Caco-2 (cell line): ENCODE measurements at regions not wholly inside any gene's neighbourhood (a gene's known extent, or its start where the extent isn't known, plus 50 kb on each side); places are given as distances from the start of the nearest gene placed in this dataset.

ENCODE experiments used
- BruUV-seq: library from RNA; stranded (reverse); fragments of 400-500 nt; replicated peaks from 2 replicates; lab custom pipeline; 2021; lab: Mats Ljungman, UMichigan
- CTCF ChIA-PET: fragments of 300-600 bp; sonication (Branson Sonifier 250); formaldehyde crosslinking; loops from one replicate; lab custom pipeline; 2022; ENCODE audit warnings: antibody characterized with exemption; lab: Charles Lee
- POLR2A ChIA-PET: fragments of 300-600 bp; sonication (Branson Sonifier 250); formaldehyde crosslinking; loops from one replicate; lab custom pipeline; 2022; ENCODE audit warnings: antibody characterized with exemption; lab: Charles Lee
- DNase-seq, 2 experiments: peaks; one replicate each; pipeline versions ENCODE4 v3.0.0 to v3.0.0-alpha.2; 2020 to 2022
- H3K27me3 ChIP-seq: replicated peaks from 2 replicates; pipeline ENCODE4 v1.6.0; 2011; ENCODE audit warnings: low read length; ENCODE audit not compliant: control insufficient read depth, insufficient read depth
- H3K36me3 ChIP-seq: 2 replicates; pipeline ENCODE4 v1.5.1; 2011; ENCODE audit warnings: low read length; ENCODE audit not compliant: control insufficient read depth, insufficient read depth
- H3K4me1 ChIP-seq: fragments of 250-450 bp; sonication (Bioruptor Pico); 2 replicates; pipeline ENCODE4 v1.5.1; 2020; ENCODE audit warnings: mild to moderate bottlenecking
- H3K4me3 ChIP-seq: 2 replicates; pipeline ENCODE4 v1.5.1; 2011; ENCODE audit warnings: low read depth, mild to moderate bottlenecking, control low read depth, low read length
- H3K9me3 ChIP-seq: fragments of 250-450 bp; sonication (Bioruptor Pico); 2 replicates; pipeline ENCODE4 v1.5.1; 2020; ENCODE audit warnings: mild to moderate bottlenecking, moderate library complexity
- H3K27ac Mint-ChIP-seq: one replicate; pipeline ENCODE4 v1.8.0; 2022; ENCODE audit warnings: mixed read lengths; ENCODE audit not compliant: unreplicated experiment
- H3K27me3 Mint-ChIP-seq: one replicate; pipeline ENCODE4 v1.8.0; 2022; ENCODE audit warnings: mixed read lengths; ENCODE audit not compliant: insufficient read depth, unreplicated experiment
- H3K36me3 Mint-ChIP-seq: one replicate; pipeline ENCODE4 v1.8.0; 2022; ENCODE audit warnings: mild to moderate bottlenecking, mixed read lengths; ENCODE audit not compliant: insufficient read depth, unreplicated experiment
- H3K4me1 Mint-ChIP-seq: one replicate; pipeline ENCODE4 v1.8.0; 2022; ENCODE audit warnings: low read depth, mixed read lengths; ENCODE audit not compliant: unreplicated experiment
- H3K4me3 Mint-ChIP-seq: one replicate; pipeline ENCODE4 v1.8.0; 2022; ENCODE audit warnings: mild to moderate bottlenecking, moderate library complexity, mixed read lengths; ENCODE audit not compliant: unreplicated experiment
- H3K9me3 Mint-ChIP-seq: one replicate; pipeline ENCODE4 v1.8.0; 2022; ENCODE audit warnings: mixed read lengths; ENCODE audit not compliant: unreplicated experiment
- CTCF ChIP-seq, 2 experiments: fragments of 200-600 bp in 1 of 2; IDR thresholded peaks; 1 replicate in 1 of 2; 2 replicates in 1 of 2; pipeline versions ENCODE4 v1.5.1 to v1.8.0; 2011 to 2022; ENCODE audit warnings: antibody characterized with exemption in 1 of 2, control low read depth in 1 of 2, inconsistent platforms in 1 of 2, low read depth in 1 of 2, low read length in 1 of 2, mild to moderate bottlenecking in 1 of 2, moderate library complexity in 1 of 2; ENCODE audit not compliant: insufficient read depth in 1 of 2, severe bottlenecking in 1 of 2, unreplicated experiment in 1 of 2
- intact Hi-C: fragments of 100-400 bp; cut with micrococcal nuclease; formaldehyde crosslinking; loops from one replicate; pipeline ENCODE4 v1.10.0; 2022; ENCODE audit not compliant: unreplicated experiment

- H3K36me3 Mint-ChIP-seq, result no peaks in the 10 kb centered on the region
- no peak for DNase-seq
- Histone ChIP-seq H3K4me1 (no peaks in the 10 kb centered on the region), H3K4me3 (no peak overlapping the region), H3K36me3 (no peaks in the 10 kb centered on the region), H3K27me3 (no peaks in the 10 kb centered on the region), H3K9me3 (no peaks in the 10 kb centered on the region)
- BruUV-seq, result no TSS peak
- no peak for TF ChIP-seq CTCF (IDR thresholded peaks at IDR 0.05; ENCODE audit: insufficient read depth in 1 of 2, low read depth in 1 of 2, low read length in 1 of 2, severe bottlenecking in 1 of 2, unreplicated experiment in 1 of 2)
- CTCF ChIA-PET, result no interaction called here
- no peaks in the 10 kb centered on the region for H3K4me1 Mint-ChIP-seq
- intact Hi-C loops, result no loop called here
- POLR2A ChIA-PET, result no interaction called here
- H3K27me3 Mint-ChIP-seq, result peaks cover 4% of the 10 kb centered on the region
- no peak overlapping the region for H3K27ac Mint-ChIP-seq
- no peak overlapping the region for H3K4me3 Mint-ChIP-seq
- no peaks in the 10 kb centered on the region for H3K9me3 Mint-ChIP-seq
Observed at GRCh38 chr1:78427506-78427905, 63.3 kb upstream of the PTGFR start.

- no peaks in the 10 kb centered on the region for H3K9me3 Mint-ChIP-seq
- no peak overlapping the region for H3K4me3 Mint-ChIP-seq
- POLR2A ChIA-PET, result no interaction called here
- Histone ChIP-seq H3K4me3 (no peak overlapping the region), H3K27me3 (no peaks in the 10 kb centered on the region), H3K9me3 (no peaks in the 10 kb centered on the region), H3K4me1 (no peaks in the 10 kb centered on the region), H3K36me3 (no peaks in the 10 kb centered on the region)
- no peaks in the 10 kb centered on the region for H3K36me3 Mint-ChIP-seq
- TF ChIP-seq CTCF (IDR thresholded peaks at IDR 0.05; ENCODE audit: insufficient read depth in 1 of 2, low read depth in 1 of 2, low read length in 1 of 2, severe bottlenecking in 1 of 2, unreplicated experiment in 1 of 2), result no peak
- no peak overlapping the region for H3K27ac Mint-ChIP-seq
- no peaks in the 10 kb centered on the region for H3K27me3 Mint-ChIP-seq
- intact Hi-C loops, result no loop called here
- CTCF ChIA-PET, result no interaction called here
- BruUV-seq, result no TSS peak
- no peaks in the 10 kb centered on the region for H3K4me1 Mint-ChIP-seq
- DNase-seq, result no peak
Observed at GRCh38 chr1:78432016-78432415, 58.8 kb upstream of the PTGFR start.

- Mint-ChIP-seq H3K9me3 (no peaks in the 10 kb centered on the region), H3K27ac (no peak overlapping the region), H3K36me3 (no peaks in the 10 kb centered on the region), H3K4me1 (no peaks in the 10 kb centered on the region), H3K27me3 (no peaks in the 10 kb centered on the region), H3K4me3 (no peak overlapping the region)
- no peak for DNase-seq
- intact Hi-C loops, result no loop called here
- Histone ChIP-seq H3K36me3 (no peaks in the 10 kb centered on the region), H3K4me1 (no peaks in the 10 kb centered on the region), H3K9me3 (no peaks in the 10 kb centered on the region), H3K4me3 (no peak overlapping the region), H3K27me3 (no peaks in the 10 kb centered on the region)
- no TSS peak for BruUV-seq
- ChIA-PET CTCF (no interaction called here), POLR2A (no interaction called here)
- TF ChIP-seq CTCF (IDR thresholded peaks at IDR 0.05; ENCODE audit: insufficient read depth in 1 of 2, low read depth in 1 of 2, low read length in 1 of 2, severe bottlenecking in 1 of 2, unreplicated experiment in 1 of 2), result no peak
Observed at GRCh38 chr1:78434351-78434750, 56.4 kb upstream of the PTGFR start.
